ENCODE measurements at regions not wholly inside any gene's neighbourhood (a gene's known extent, or its start where the extent isn't known, plus 50 kb on each side); places are given as distances from the start of the nearest gene placed in this dataset.

- TF ChIP-seq POLR2AphosphoS5 (IDR thresholded peaks at IDR 0.05) = no peak
- TF ChIP-seq CTCF (IDR thresholded peaks at IDR 0.05) = no peak
- no peak for TF ChIP-seq POLR2A (IDR thresholded peaks at IDR 0.05)
Observed at GRCh38 chr9:111099199-111100008, 61.1 kb upstream of the LPAR1 start.

Measured in suprapubic skin (tissue), 4 donors.